ENCODE measurements at regions not wholly inside any gene's neighbourhood (a gene's known extent, or its start where the extent isn't known, plus 50 kb on each side); places are given as distances from the start of the nearest gene placed in this dataset.

GRCh38 chr18:77366067-77366719 lies 116.5 kb downstream of the GALR1 start:
- no peak overlapping the region for H3K4me2 ChIP-seq (ENCODE audit: low read length)
- no peaks in the 10 kb centered on the region for H4K20me1 ChIP-seq (ENCODE audit: insufficient read depth)
- no peak overlapping the region for H3K4me3 ChIP-seq (ENCODE audit: low read length)
- H3K27ac ChIP-seq (ENCODE audit: low read length), result no peak overlapping the region
- no peaks in the 10 kb centered on the region for H3F3A ChIP-seq (ENCODE audit: insufficient read depth, low read length, poor library complexity, severe bottlenecking)
- peaks cover 6% of the 10 kb centered on the region for H3K9me3 ChIP-seq (ENCODE audit: low read length)
- no peak overlapping the region for H2AFZ ChIP-seq (ENCODE audit: low read depth, low read length)
- H3K9me2 ChIP-seq (ENCODE audit: insufficient read depth, low read length), result no peaks in the 10 kb centered on the region
- H3K9ac ChIP-seq (ENCODE audit: low read length), result no peak overlapping the region
- TF ChIP-seq SMC3 (conservative IDR thresholded peaks at IDR 0.05; ENCODE audit: poor library complexity) (no peak), EP300 (conservative IDR thresholded peaks at IDR 0.05; ENCODE audit: poor library complexity, severe bottlenecking) (no peak), RAD21 (conservative IDR thresholded peaks at IDR 0.05) (no peak), MXI1 (conservative IDR thresholded peaks at IDR 0.05; ENCODE audit: poor library complexity, severe bottlenecking) (no peak), CTCF (IDR thresholded peaks at IDR 0.05; ENCODE audit: poor library complexity, severe bottlenecking) (no peak), TAF1 (IDR thresholded peaks at IDR 0.05; ENCODE audit: low read depth) (no peak), EZH2 (IDR thresholded peaks at IDR 0.05; ENCODE audit: borderline replicate concordance, insufficient read depth, low read length, poor library complexity, severe bottlenecking) (no peak), POLR2AphosphoS5 (IDR thresholded peaks at IDR 0.05) (no peak)
- TF ChIP-seq, protein P1, sequence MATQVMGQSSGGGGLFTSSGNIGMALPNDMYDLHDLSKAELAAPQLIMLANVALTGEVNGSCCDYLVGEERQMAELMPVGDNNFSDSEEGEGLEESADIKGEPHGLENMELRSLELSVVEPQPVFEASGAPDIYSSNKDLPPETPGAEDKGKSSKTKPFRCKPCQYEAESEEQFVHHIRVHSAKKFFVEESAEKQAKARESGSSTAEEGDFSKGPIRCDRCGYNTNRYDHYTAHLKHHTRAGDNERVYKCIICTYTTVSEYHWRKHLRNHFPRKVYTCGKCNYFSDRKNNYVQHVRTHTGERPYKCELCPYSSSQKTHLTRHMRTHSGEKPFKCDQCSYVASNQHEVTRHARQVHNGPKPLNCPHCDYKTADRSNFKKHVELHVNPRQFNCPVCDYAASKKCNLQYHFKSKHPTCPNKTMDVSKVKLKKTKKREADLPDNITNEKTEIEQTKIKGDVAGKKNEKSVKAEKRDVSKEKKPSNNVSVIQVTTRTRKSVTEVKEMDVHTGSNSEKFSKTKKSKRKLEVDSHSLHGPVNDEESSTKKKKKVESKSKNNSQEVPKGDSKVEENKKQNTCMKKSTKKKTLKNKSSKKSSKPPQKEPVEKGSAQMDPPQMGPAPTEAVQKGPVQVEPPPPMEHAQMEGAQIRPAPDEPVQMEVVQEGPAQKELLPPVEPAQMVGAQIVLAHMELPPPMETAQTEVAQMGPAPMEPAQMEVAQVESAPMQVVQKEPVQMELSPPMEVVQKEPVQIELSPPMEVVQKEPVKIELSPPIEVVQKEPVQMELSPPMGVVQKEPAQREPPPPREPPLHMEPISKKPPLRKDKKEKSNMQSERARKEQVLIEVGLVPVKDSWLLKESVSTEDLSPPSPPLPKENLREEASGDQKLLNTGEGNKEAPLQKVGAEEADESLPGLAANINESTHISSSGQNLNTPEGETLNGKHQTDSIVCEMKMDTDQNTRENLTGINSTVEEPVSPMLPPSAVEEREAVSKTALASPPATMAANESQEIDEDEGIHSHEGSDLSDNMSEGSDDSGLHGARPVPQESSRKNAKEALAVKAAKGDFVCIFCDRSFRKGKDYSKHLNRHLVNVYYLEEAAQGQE (IDR thresholded peaks at IDR 0.05; ENCODE audit: borderline replicate concordance), result no peak
- no peaks in the 10 kb centered on the region for H3K79me2 ChIP-seq (replicated peaks; ENCODE audit: insufficient read depth, low read length)
- H3K27me3 ChIP-seq (ENCODE audit: insufficient read depth, low read depth, low read length), result no peaks in the 10 kb centered on the region
- no peaks in the 10 kb centered on the region for H3K36me3 ChIP-seq (ENCODE audit: insufficient read depth, low read length)

- no peak overlapping the region for H3K4me2 ChIP-seq (ENCODE audit: low read length)
Observed at GRCh38 chr18:77366720-77367641, 117.3 kb downstream of the GALR1 start.

More at GRCh38 chr18:77366720-77367641, 117.3 kb downstream of the GALR1 start:
- no peak overlapping the region for H3K4me3 ChIP-seq (ENCODE audit: low read length)
- no peak overlapping the region for H2AFZ ChIP-seq (ENCODE audit: low read depth, low read length)
- H3K79me2 ChIP-seq (replicated peaks; ENCODE audit: insufficient read depth, low read length), result no peaks in the 10 kb centered on the region
- peaks cover 6% of the 10 kb centered on the region for H3K9me3 ChIP-seq (ENCODE audit: low read length)
- TF ChIP-seq POLR2AphosphoS5 (IDR thresholded peaks at IDR 0.05) (peak; percentile 55), CTCF (IDR thresholded peaks at IDR 0.05; ENCODE audit: poor library complexity, severe bottlenecking) (no peak), EZH2 (IDR thresholded peaks at IDR 0.05; ENCODE audit: borderline replicate concordance, insufficient read depth, low read length, poor library complexity, severe bottlenecking) (no peak), RAD21 (conservative IDR thresholded peaks at IDR 0.05) (no peak), EP300 (conservative IDR thresholded peaks at IDR 0.05; ENCODE audit: poor library complexity, severe bottlenecking) (peak; percentile 44), SMC3 (conservative IDR thresholded peaks at IDR 0.05; ENCODE audit: poor library complexity) (no peak), TAF1 (IDR thresholded peaks at IDR 0.05; ENCODE audit: low read depth) (no peak), MXI1 (conservative IDR thresholded peaks at IDR 0.05; ENCODE audit: poor library complexity, severe bottlenecking) (no peak)
- TF ChIP-seq, protein P1 (IDR thresholded peaks at IDR 0.05; ENCODE audit: borderline replicate concordance), result peak; percentile 30
- no peaks in the 10 kb centered on the region for H3K27me3 ChIP-seq (ENCODE audit: insufficient read depth, low read depth, low read length)
- no peaks in the 10 kb centered on the region for H3K36me3 ChIP-seq (ENCODE audit: insufficient read depth, low read length)
- H3K9ac ChIP-seq (ENCODE audit: low read length), result no peak overlapping the region
- H3K27ac ChIP-seq (ENCODE audit: low read length), result no peak overlapping the region
- no peaks in the 10 kb centered on the region for H4K20me1 ChIP-seq (ENCODE audit: insufficient read depth)
- no peaks in the 10 kb centered on the region for H3F3A ChIP-seq (ENCODE audit: insufficient read depth, low read length, poor library complexity, severe bottlenecking)
- H3K9me2 ChIP-seq (ENCODE audit: insufficient read depth, low read length), result no peaks in the 10 kb centered on the region
